GM10248 (cell line): ENCODE measurements at regions not wholly inside any gene's neighbourhood (a gene's known extent, or its start where the extent isn't known, plus 50 kb on each side); places are given as distances from the start of the nearest gene placed in this dataset.
"Not testable (repeated sequence)": the region's sequence is repeated elsewhere in the genome, so short reads cannot be mapped to it uniquely, and the experiment has no call there.

ENCODE experiments used
- CTCF ChIA-PET: fragments of 300-600 bp; sonication (Branson Sonifier 250); formaldehyde crosslinking; extraction: SDS; loops from one replicate; lab custom pipeline; 2021; ENCODE audit warnings: antibody characterized with exemption; lab: Yijun Ruan, JAX
- POLR2A ChIA-PET: fragments of 350-650 bp; sonication (Branson Sonifier 250); formaldehyde crosslinking; extraction: SDS; loops from one replicate; lab custom pipeline; 2020; ENCODE audit warnings: antibody characterized with exemption; lab: Yijun Ruan, JAX
- DNase-seq: peaks from one replicate; pipeline ENCODE4 v3.0.0; 2012; ENCODE audit errors: extremely low spot score
- CTCF ChIP-seq: IDR thresholded peaks from 2 replicates; pipeline ENCODE4 v1.5.1; 2012; ENCODE audit warnings: mild to moderate bottlenecking, low read depth; ENCODE audit errors: extremely low read depth, missing control alignments, control extremely low read depth

- CTCF ChIA-PET, DNase-seq, POLR2A ChIA-PET: not testable (repeated sequence)
Observed at GRCh38 chr1:273772-274171, 177.7 kb downstream of the OR4F29 start.

- POLR2A ChIA-PET, DNase-seq, CTCF ChIA-PET: not testable (repeated sequence)
- TF ChIP-seq CTCF = peak; percentile 59
Observed at GRCh38 chr1:267815-268214, 183.7 kb downstream of the OR4F29 start.
